Keratinocyte (primary cell): ENCODE measurements at regions not wholly inside any gene's neighbourhood (a gene's known extent, or its start where the extent isn't known, plus 50 kb on each side); places are given as distances from the start of the nearest gene placed in this dataset.

ENCODE experiments used
- CTCF ChIP-seq, 3 experiments: IDR thresholded peaks in 1 of 3; conservative IDR thresholded peaks in 1 of 3; optimal IDR thresholded peaks in 1 of 3; 2 replicates in 2 of 3; 3 replicates in 1 of 3; pipeline versions ENCODE3 to v1.5.1; 2011; ENCODE audit warnings: low read length in 3 of 3, mild to moderate bottlenecking in 3 of 3, moderate library complexity in 2 of 3, control low read depth in 1 of 3, inconsistent platforms in 1 of 3; ENCODE audit not compliant: insufficient read depth in 2 of 3; ENCODE audit errors: extremely low read depth in 1 of 3
- EZH2 ChIP-seq: IDR thresholded peaks from one replicate; pipeline ENCODE4 v1.6.1; 2012; ENCODE audit warnings: inconsistent platforms, mild to moderate bottlenecking, low read length, moderate library complexity

DNA sequence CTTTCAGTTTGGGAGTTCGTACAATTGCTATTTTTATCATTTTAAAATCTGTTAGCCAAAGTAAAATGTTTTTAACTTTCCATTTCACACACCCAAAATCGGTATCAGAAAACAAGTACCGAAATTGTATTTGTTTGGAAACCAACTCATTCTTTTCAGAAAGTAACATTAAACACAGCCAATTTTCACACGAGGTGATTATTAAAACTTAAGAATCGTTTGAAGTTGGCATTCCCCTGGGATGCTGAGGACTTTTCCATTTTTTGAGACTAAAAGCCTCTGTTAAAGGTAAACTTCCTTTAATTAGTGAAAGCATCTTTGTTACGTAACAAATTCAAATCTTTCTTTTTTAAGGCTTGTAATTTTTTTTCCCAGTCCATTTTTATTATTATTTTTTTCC is 623.0 kb downstream of the VRK1 start:
- TF ChIP-seq EZH2 (no peak), CTCF (optimal IDR thresholded peaks at IDR 0.05 in 1 of 3, IDR thresholded peaks at IDR 0.05 in 1 of 3, conservative IDR thresholded peaks at IDR 0.05 in 1 of 3; ENCODE audit: extremely low read depth in 1 of 3, insufficient read depth in 2 of 3, low read length in 3 of 3) (no peak)
